ENCODE measurements at regions not wholly inside any gene's neighbourhood (a gene's known extent, or its start where the extent isn't known, plus 50 kb on each side); places are given as distances from the start of the nearest gene placed in this dataset.

GRCh38 chr1:82810601-82811000 is 1009.9 kb downstream of the ADGRL2 start:
- WGBS, 2 donors (ENCODE audit: low coverage in 1 of 2), result 74 to 81% methylated on average over 2 to 3 of the region's 3 CpGs
- Histone ChIP-seq H3K4me3 (no peak overlapping the region), H3K27ac (no peak overlapping the region), H3K27me3 (no peaks in the 10 kb centered on the region), H3K4me1 (no peaks in the 10 kb centered on the region), H3K9me3 (no peaks in the 10 kb centered on the region), H3K36me3 (no peaks in the 10 kb centered on the region)
- intact Hi-C loops (cut with DNase I; ENCODE audit: low total_unique reads), result no loop called here
- TF ChIP-seq CTCF (IDR thresholded peaks at IDR 0.05) (no peak), EP300 (IDR thresholded peaks at IDR 0.05; ENCODE audit: low read depth) (no peak), POLR2AphosphoS5 (IDR thresholded peaks at IDR 0.05) (no peak), POLR2A (IDR thresholded peaks at IDR 0.05) (no peak)
- in situ Hi-C loops (cut with MboI; ENCODE audit: low pct_ligation_motif_present in 1 of 4, low pct_unique_long_range_greater_than_20kb in 1 of 4, low sequenced_read_pairs in 3 of 4), result no loop called here
- DNase-seq, result no peak

GRCh38 chr1:82807563-82807962 is 1006.8 kb downstream of the ADGRL2 start:
- in situ Hi-C loops (cut with MboI; ENCODE audit: low pct_ligation_motif_present in 1 of 4, low pct_unique_long_range_greater_than_20kb in 1 of 4, low sequenced_read_pairs in 3 of 4) (no loop called here), intact Hi-C loops (cut with DNase I; ENCODE audit: low total_unique reads) (no loop called here)
- Histone ChIP-seq H3K27ac (no peak overlapping the region), H3K9me3 (no peaks in the 10 kb centered on the region), H3K36me3 (no peaks in the 10 kb centered on the region), H3K4me3 (no peak overlapping the region), H3K27me3 (no peaks in the 10 kb centered on the region), H3K4me1 (no peaks in the 10 kb centered on the region)
- TF ChIP-seq POLR2A (IDR thresholded peaks at IDR 0.05) (no peak), POLR2AphosphoS5 (IDR thresholded peaks at IDR 0.05) (no peak), CTCF (IDR thresholded peaks at IDR 0.05) (no peak), EP300 (IDR thresholded peaks at IDR 0.05; ENCODE audit: low read depth) (no peak)
- no peak for DNase-seq
- 64 to 79% methylated on average over 3 of the region's 3 CpGs for WGBS, 2 donors (ENCODE audit: low coverage in 1 of 2)

- Histone ChIP-seq H3K9me3 (no peaks in the 10 kb centered on the region), H3K27ac (no peak overlapping the region), H3K4me1 (no peaks in the 10 kb centered on the region), H3K36me3 (no peaks in the 10 kb centered on the region), H3K27me3 (no peaks in the 10 kb centered on the region), H3K4me3 (no peak overlapping the region)
- TF ChIP-seq CTCF (IDR thresholded peaks at IDR 0.05) (no peak), EP300 (IDR thresholded peaks at IDR 0.05; ENCODE audit: low read depth) (no peak), POLR2A (IDR thresholded peaks at IDR 0.05) (no peak), POLR2AphosphoS5 (IDR thresholded peaks at IDR 0.05) (no peak)
- WGBS, 2 donors (ENCODE audit: low coverage in 1 of 2), result 71 to 90% methylated on average over 2 to 3 of the region's 3 CpGs
- in situ Hi-C loops (cut with MboI; ENCODE audit: low pct_ligation_motif_present in 1 of 4, low pct_unique_long_range_greater_than_20kb in 1 of 4, low sequenced_read_pairs in 3 of 4) (no loop called here), intact Hi-C loops (cut with DNase I; ENCODE audit: low total_unique reads) (no loop called here)
- no peak for DNase-seq
These were observed 1005.4 kb downstream of the ADGRL2 start for GRCh38 chr1:82806133-82806532.

- 87 to 94% methylated on average over 2 of the region's 2 CpGs for WGBS, 2 donors (ENCODE audit: low coverage in 1 of 2)
- Histone ChIP-seq H3K27ac (no peak overlapping the region), H3K27me3 (no peaks in the 10 kb centered on the region), H3K4me3 (no peak overlapping the region), H3K9me3 (no peaks in the 10 kb centered on the region), H3K36me3 (no peaks in the 10 kb centered on the region), H3K4me1 (no peaks in the 10 kb centered on the region)
- in situ Hi-C loops (cut with MboI; ENCODE audit: low pct_ligation_motif_present in 1 of 4, low pct_unique_long_range_greater_than_20kb in 1 of 4, low sequenced_read_pairs in 3 of 4), result no loop called here
- no peak for DNase-seq
- intact Hi-C loops (cut with DNase I; ENCODE audit: low total_unique reads), result no loop called here
- TF ChIP-seq POLR2AphosphoS5 (IDR thresholded peaks at IDR 0.05), result no peak
- no peak for TF ChIP-seq EP300 (IDR thresholded peaks at IDR 0.05; ENCODE audit: low read depth)
- TF ChIP-seq CTCF (IDR thresholded peaks at IDR 0.05), result no peak
- TF ChIP-seq POLR2A (IDR thresholded peaks at IDR 0.05), result no peak
These were observed 1000.4 kb downstream of the ADGRL2 start for GRCh38 chr1:82801176-82801575.
